Heart right ventricle (tissue), 16 donors: ENCODE measurements at regions not wholly inside any gene's neighbourhood (a gene's known extent, or its start where the extent isn't known, plus 50 kb on each side); places are given as distances from the start of the nearest gene placed in this dataset.

Experiments used
- ATAC-seq, 8 donors: fragments of 200-7000 bp; cut with Tn5 transposase; one replicate each; pipeline ENCODE4 v1.9.1; 2020; ENCODE audit warnings: mild to moderate bottlenecking in 8 of 8, moderate library complexity in 8 of 8, moderate number of reproducible peaks in 1 of 8
- DNase-seq, 2 donors: peaks; one replicate each; pipeline ENCODE4 v3.0.0-alpha.2; 2020
- H3K27ac ChIP-seq, 10 donors: fragments of 200-600 bp; sonication (generic) in 2 of 10; one replicate each; pipeline versions ENCODE4 v1.5.0 to v1.8.0; 2020 to 2022; ENCODE audit warnings: mild to moderate bottlenecking in 3 of 10
- H3K27me3 ChIP-seq, 7 donors: fragments of 200-600 bp; one replicate each; pipeline ENCODE4 v1.8.0; 2021 to 2022; ENCODE audit warnings: mild to moderate bottlenecking in 2 of 7
- H3K36me3 ChIP-seq, 9 donors: fragments of 200-600 bp; sonication (generic) in 1 of 9; one replicate each; pipeline versions ENCODE4 v1.5.0 to v1.8.0; 2020 to 2022; ENCODE audit warnings: mild to moderate bottlenecking in 2 of 9
- H3K4me1 ChIP-seq, 9 donors: fragments of 200-600 bp; sonication (generic) in 1 of 9; one replicate each; pipeline versions ENCODE4 v1.5.0 to v1.8.0; 2020 to 2022; ENCODE audit warnings: mild to moderate bottlenecking in 4 of 9
- H3K4me3 ChIP-seq, 10 donors: fragments of 200-600 bp; sonication (generic) in 2 of 10; one replicate each; pipeline versions ENCODE4 v1.5.0 to v1.8.0; 2020 to 2022; ENCODE audit warnings: mild to moderate bottlenecking in 7 of 10, moderate library complexity in 2 of 10
- H3K9me3 ChIP-seq, 11 donors: fragments of 200-600 bp in 10 of 11; sonication (generic) in 2 of 11; one replicate each; pipeline versions ENCODE4 v1.5.0 to v1.8.0; 2013 to 2022; ENCODE audit warnings: mild to moderate bottlenecking in 2 of 11, control low read depth in 1 of 11, moderate library complexity in 1 of 11
- WGBS, 2 donors: extraction: QIAGEN DNeasy Blood & Tissue Kit; methylation state at CpG; one replicate each; pipeline ENCODE4 v1.1.7; 2013; ENCODE audit warnings: inconsistent platforms in 1 of 2; 5-methylcytosine and 5-hydroxymethylcytosine counted together
- intact Hi-C, 10 donors: fragments of 100-400 bp; cut with DNase I; formaldehyde crosslinking; loops; one replicate each; pipeline versions ENCODE4 v1.11.1 to v1.14.2; 2022
- TF ChIP-seq, protein P1 (sequence below), 9 donors: fragments of 200-600 bp; sonication (generic) in 2 of 9; IDR thresholded peaks; one replicate each; pipeline versions ENCODE4 v1.5.0 to v1.8.0; 2021 to 2022; ENCODE audit warnings: antibody characterized with exemption in 9 of 9, mild to moderate bottlenecking in 5 of 9, moderate library complexity in 1 of 9
- donor health status: Arrhythmogenic right ventricular cardiomyopathy.
- donor health status: ischemic (EF 13 %, LVEDD 7.1; RV severe dilation, severe dysfunction).
- donor health status: healthy with polysubstance abuse.
- donor health status: DM: no; HTN: yes; CAD: no.
- donor health status: DM: no; HTN: no; CAD: no.
- donor health status: ischemic (EF 25% LVEDD 6.9; RV normal size, moderate dysfunction).
- donor health status: ischemic (EF 25% LVEDD 5.7; RV mildly dilated, moderate dysfunction).
- donor health status: healthy.
- donor health status: DM: yes; HTN: yes; CAD: no.
- donor health status: Ischemic cardiomyopathy.
- donor health status: ischemic (EF 35%, LVEDD 5.7; RV mildly dilated, moderate dysfunction).
- donor health status: nonischemic (EF 11% LVEDD 7.7; RV severe dilation, severe dysfunction).
- donor health status: DM: yes; HTN: yes; CAD: no.
- donor health status: PGD.
- donor health status: ischemic (EF 29% LVEDD 5.4; RV normal size, mild dysfunction).
- donor health status: nonischemic (EF 23%, LVEDD 6.1; RV moderate dilation, normal function).

DNA sequence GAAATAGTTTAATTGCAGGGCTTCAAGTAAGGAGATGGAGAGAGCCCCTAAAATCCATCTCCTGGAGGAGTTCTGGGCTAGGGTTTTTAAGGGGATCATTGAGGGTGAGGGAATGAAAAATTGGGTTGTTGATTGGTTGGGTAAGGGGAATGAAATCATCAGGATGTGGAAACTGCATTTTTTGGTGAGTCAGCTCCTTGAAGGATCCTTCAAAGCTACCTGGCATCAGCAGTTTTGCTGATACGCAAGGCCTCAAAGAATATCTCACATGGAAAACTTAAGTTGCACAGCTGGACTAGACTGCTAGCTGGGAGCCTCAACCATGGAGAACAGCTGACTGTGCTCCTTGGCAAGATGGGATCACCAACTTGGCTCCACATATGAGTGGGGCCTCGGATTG is 136.7 kb downstream of the FGF10 start:
- Histone ChIP-seq H3K4me3 (no peak overlapping the region), H3K9me3 (peaks cover 0 to 9% (median 0%) of the 10 kb centered on the region in 11 donors), H3K4me1 (no peaks in the 10 kb centered on the region), H3K36me3 (no peaks in the 10 kb centered on the region), H3K27ac (no peak overlapping the region), H3K27me3 (no peaks in the 10 kb centered on the region)
- WGBS, 2 donors = 82 to 83% methylated on average over 2 of the region's 2 CpGs
- ATAC-seq (no peak), DNase-seq (no peak)
- intact Hi-C loops = loop anchor here in 1 of 10 donors (10.0 kb wide), 1 partner anchor 62 kb away; no protein-coding TSS in a partner anchor
- TF ChIP-seq, protein P1, sequence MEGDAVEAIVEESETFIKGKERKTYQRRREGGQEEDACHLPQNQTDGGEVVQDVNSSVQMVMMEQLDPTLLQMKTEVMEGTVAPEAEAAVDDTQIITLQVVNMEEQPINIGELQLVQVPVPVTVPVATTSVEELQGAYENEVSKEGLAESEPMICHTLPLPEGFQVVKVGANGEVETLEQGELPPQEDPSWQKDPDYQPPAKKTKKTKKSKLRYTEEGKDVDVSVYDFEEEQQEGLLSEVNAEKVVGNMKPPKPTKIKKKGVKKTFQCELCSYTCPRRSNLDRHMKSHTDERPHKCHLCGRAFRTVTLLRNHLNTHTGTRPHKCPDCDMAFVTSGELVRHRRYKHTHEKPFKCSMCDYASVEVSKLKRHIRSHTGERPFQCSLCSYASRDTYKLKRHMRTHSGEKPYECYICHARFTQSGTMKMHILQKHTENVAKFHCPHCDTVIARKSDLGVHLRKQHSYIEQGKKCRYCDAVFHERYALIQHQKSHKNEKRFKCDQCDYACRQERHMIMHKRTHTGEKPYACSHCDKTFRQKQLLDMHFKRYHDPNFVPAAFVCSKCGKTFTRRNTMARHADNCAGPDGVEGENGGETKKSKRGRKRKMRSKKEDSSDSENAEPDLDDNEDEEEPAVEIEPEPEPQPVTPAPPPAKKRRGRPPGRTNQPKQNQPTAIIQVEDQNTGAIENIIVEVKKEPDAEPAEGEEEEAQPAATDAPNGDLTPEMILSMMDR (IDR thresholded peaks at IDR 0.05) = no peak

DNA sequence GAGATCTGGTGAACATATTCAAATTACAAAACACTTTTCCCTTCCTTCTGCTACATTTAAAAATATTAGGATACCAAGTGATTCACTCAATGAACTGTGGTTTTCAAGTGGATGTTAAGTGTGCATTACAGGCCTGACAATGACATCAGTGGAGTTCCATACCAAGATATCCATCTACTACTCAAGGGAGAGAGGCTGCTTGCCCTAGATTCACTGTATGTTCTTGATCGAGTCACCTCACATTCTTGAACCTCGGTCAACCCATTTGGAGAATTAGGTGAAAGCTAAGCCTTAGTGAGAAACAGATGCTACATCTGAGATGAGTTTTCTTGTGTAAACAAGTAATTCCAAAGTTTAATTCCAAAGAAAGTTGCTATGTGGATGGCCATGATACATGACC is 142.2 kb downstream of the FGF10 start:
- no peak for ATAC-seq
- DNase-seq = no peak
- Histone ChIP-seq H3K27ac (no peak overlapping the region), H3K27me3 (no peaks in the 10 kb centered on the region), H3K4me1 (no peaks in the 10 kb centered on the region), H3K9me3 (peaks cover 0 to 9% (median 0%) of the 10 kb centered on the region in 11 donors), H3K4me3 (no peak overlapping the region), H3K36me3 (no peaks in the 10 kb centered on the region)
- TF ChIP-seq, protein P1 (IDR thresholded peaks at IDR 0.05) = no peak
- intact Hi-C loops = no loop called here
- WGBS, 2 donors = 85 to 90% methylated on average over 2 of the region's 2 CpGs

DNA sequence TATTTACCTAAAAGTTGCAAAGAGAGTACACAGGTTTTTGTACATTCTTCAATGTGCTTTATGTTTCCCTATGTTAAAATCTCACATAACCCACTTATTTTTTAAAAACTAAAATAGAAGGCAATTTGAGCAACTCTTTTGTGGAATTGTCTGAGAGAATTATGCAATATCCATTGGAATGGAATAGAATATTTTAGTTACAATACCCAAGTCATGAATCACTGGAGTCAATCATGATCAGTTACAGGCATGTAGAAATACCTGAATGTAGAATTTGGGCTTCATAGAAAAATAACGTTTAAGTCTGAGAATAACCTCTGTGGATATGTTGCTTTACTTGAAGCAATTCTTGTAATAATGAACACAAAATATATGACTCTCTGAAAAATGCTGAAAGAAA is 143.3 kb downstream of the FGF10 start:
- ATAC-seq (no peak), DNase-seq (no peak)
- WGBS, 2 donors = 91 to 93% methylated on average over 1 of the region's 1 CpG
- no peak overlapping the region for H3K27ac ChIP-seq
- no peaks in the 10 kb centered on the region for H3K4me1 ChIP-seq
- no peak overlapping the region for H3K4me3 ChIP-seq
- H3K27me3 ChIP-seq = no peaks in the 10 kb centered on the region
- intact Hi-C loops = no loop called here
- H3K36me3 ChIP-seq = no peaks in the 10 kb centered on the region
- TF ChIP-seq, protein P1 (IDR thresholded peaks at IDR 0.05) = no peak
- H3K9me3 ChIP-seq = peaks cover 0 to 9% (median 0%) of the 10 kb centered on the region in 11 donors

DNA sequence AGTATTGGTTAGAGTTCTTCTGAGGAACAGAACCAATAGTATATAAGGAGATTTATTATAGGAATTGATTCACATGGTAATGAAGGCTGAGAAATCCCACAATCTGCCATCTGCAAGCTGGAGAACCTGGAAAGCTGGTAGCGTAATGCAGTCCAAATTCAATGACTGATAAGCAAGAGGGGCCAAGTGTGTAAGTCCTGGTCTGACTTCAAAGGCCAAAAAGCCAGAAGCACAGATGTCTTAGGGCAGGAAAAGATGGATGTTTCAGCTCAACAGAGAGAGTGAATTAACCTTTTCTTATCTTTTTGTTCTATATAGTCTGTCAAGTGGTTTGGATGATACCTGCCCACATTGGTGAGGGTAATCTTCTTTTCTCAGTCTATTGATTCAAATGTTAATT is 146.4 kb downstream of the FGF10 start:
- Histone ChIP-seq H3K27me3 (no peaks in the 10 kb centered on the region), H3K9me3 (peaks cover 0 to 4% (median 0%) of the 10 kb centered on the region in 11 donors), H3K4me3 (no peak overlapping the region), H3K27ac (no peak overlapping the region), H3K4me1 (no peaks in the 10 kb centered on the region), H3K36me3 (no peaks in the 10 kb centered on the region)
- ATAC-seq (no peak), DNase-seq (no peak)
- intact Hi-C loops = no loop called here
- TF ChIP-seq, protein P1 (IDR thresholded peaks at IDR 0.05) = no peak
- WGBS, 2 donors = 81 to 90% methylated on average over 1 of the region's 1 CpG
